ENCODE measurements at regions not wholly inside any gene's neighbourhood (a gene's known extent, or its start where the extent isn't known, plus 50 kb on each side); places are given as distances from the start of the nearest gene placed in this dataset.

GRCh38 chr14:75370416-75371205 is 57.2 kb upstream of the JDP2 start:
- DNase-seq (ENCODE audit: low read depth in 4 of 4, low spot score in 1 of 4): no peak

- DNase-seq (ENCODE audit: low read depth in 4 of 4, low spot score in 1 of 4): no peak
Measured at GRCh38 chr14:75371297-75371696, 56.5 kb upstream of the JDP2 start.

GRCh38 chr14:75372260-75372659 is 55.6 kb upstream of the JDP2 start:
- no peak for DNase-seq (ENCODE audit: low read depth in 4 of 4, low spot score in 1 of 4)

GRCh38 chr14:75373133-75373532 is 54.7 kb upstream of the JDP2 start:
- no peak for DNase-seq (ENCODE audit: low read depth in 4 of 4, low spot score in 1 of 4)

- no peak for DNase-seq (ENCODE audit: low read depth in 4 of 4, low spot score in 1 of 4)
Measured at GRCh38 chr14:75373616-75374015, 54.2 kb upstream of the JDP2 start.

GRCh38 chr14:75374911-75375310 is 52.9 kb upstream of the JDP2 start:
- DNase-seq (ENCODE audit: low read depth in 4 of 4, low spot score in 1 of 4): no peak

- DNase-seq (ENCODE audit: low read depth in 4 of 4, low spot score in 1 of 4): no peak
Measured at GRCh38 chr14:75375983-75376382, 51.8 kb upstream of the JDP2 start.

All from stimulated activated CD4-positive, alpha-beta T cell treated with anti-CD3 and anti-CD28 coated beads, Interleukin-1b, Interleukin-23, amount 100 ng/mL, for 24 hours (primary cell).